KG1 (cell line): ENCODE measurements at regions not wholly inside any gene's neighbourhood (a gene's known extent, or its start where the extent isn't known, plus 50 kb on each side); places are given as distances from the start of the nearest gene placed in this dataset.
"Not testable (repeated sequence)": the region's sequence is repeated elsewhere in the genome, so short reads cannot be mapped to it uniquely, and the experiment has no call there.

Source experiments
- DNase-seq: peaks from one replicate; lab custom pipeline; 2025; lab: John Stamatoyannopoulos, UW

- DNase-seq, result no peak
These were observed 63.9 kb downstream of the NFKBIZ start for GRCh38 chr3:101913168-101913567.

DNA sequence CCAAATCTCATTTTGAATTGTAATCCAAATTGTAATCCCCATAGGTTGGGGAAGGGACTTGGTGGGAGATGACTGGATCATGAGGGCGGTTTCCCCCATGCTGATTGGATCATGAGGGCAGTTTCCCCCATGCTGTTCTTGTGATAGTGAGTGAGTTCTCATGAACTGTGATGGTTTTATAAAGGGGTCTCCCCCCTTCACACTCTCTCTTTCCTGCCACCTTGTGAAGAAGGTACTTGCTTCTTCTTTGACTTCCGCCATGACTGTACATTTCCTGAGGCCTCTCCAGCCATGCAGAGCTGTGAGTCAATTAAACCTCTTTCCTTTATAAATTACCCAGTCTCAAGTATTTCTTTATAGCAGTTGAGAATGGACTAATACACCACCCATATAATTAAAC is 68.4 kb downstream of the NFKBIZ start:
- not testable (repeated sequence) for DNase-seq

GRCh38 chr3:101922151-101922725 is 72.9 kb downstream of the NFKBIZ start:
- not testable (repeated sequence) for DNase-seq

DNA sequence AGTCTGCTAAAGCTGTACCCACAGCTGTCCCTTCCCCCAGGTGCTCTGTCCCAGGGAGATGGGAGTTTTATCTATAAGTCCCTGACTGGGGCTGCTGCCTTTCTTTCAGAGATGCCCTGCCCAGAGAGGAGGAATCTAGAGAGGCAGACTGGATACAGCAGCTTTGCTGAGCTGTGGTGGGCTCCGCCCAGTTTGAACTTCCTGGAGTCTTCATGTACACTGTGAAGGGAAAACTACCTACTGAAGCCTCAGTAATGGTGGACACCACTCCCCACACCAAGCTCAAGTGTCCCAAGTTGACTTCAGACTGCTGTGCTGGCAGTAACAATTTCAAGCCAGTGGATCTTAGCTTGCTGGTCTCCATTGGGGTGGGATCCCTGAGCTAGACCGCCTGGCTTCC is 75.3 kb downstream of the NFKBIZ start:
- not testable (repeated sequence) for DNase-seq

DNA sequence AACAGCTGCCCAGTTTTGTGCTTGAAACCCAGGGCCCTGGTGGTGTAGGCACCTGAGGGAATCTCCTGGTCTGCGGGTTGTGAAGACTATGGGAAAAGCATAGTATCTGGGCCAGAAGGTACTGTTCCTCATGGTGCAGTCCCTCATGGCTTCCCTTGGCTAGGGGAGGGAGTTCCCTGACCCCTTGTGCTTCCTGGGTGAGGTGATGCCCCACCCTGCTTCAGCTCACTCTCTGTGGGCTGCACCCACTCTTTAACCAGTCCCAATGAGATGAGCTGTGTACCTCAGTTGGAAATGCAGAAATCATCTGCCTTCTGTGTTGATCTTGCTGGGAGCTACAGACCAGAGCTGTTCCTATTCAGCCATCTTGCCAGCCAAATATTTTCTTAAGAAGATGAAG is 75.8 kb downstream of the NFKBIZ start:
- not testable (repeated sequence) for DNase-seq

- no peak for DNase-seq
These were observed 76.2 kb downstream of the NFKBIZ start for GRCh38 chr3:101925564-101925963.

DNA sequence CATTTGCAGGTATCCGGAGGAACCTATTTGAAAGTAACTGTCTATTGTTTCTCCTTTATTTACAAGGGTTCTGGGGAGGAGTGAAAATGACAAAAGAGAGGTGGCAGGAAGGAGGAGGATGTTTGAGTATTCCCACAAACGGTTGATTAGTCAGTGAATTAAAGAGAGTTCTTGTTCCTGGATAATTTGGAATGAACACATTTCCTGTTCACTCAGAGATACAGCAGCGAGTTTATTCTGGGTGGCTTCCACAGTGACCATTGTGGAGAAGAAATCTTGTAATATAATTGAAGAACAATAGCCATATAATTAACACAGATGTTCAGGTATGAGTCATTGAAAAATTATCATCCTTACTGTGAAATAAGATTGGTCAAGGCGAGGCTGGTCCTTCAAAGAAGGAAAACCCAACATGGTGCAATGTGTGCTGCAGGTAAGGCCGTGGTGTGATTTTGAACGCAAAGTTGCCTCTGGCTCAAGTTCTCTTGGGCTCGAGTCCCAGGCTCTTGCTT is 77.3 kb downstream of the NFKBIZ start:
- no peak for DNase-seq

- no peak for DNase-seq
These were observed 79.6 kb downstream of the NFKBIZ start for GRCh38 chr3:101928890-101929289.

- no peak for DNase-seq
These were observed 81.8 kb downstream of the NFKBIZ start for GRCh38 chr3:101931081-101931480.

DNA sequence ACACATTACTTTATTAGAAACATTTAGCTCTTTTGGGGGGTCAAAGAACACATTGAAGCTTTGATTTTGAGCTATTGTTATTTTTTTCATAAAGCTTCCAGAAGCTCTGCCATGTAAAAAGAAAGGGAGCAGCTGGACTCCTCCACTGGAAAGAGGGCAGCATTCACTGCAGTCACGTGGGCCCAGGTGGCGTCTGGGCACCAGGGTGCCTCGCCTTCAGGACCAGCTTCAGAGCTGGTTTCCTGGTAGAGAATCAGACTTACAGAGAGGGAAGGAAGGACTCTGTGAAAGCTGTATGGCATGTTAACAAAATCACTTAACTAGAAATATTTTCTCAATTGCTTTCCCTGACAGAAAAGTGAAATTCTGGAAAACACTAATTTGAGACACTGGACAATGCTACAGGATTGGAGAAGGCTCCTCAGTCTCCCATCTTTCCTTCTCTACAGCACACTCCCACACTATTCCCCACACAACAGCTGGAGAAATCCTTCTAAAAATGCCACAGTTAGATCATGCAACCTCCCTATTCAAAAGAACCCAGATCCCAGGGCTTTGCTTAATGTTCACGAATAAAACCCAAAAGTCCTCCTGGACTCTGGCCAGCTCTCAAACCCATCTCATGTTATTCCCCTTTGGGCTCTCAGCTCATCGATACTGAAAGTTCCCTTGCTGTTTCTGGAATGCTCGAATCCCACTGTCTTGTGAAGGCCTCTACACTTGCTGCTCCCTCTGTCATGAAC is 83.2 kb downstream of the NFKBIZ start:
- no peak for DNase-seq

- DNase-seq, result peak; percentile 66
These were observed 87.4 kb downstream of the NFKBIZ start for GRCh38 chr3:101936419-101937356.

DNA sequence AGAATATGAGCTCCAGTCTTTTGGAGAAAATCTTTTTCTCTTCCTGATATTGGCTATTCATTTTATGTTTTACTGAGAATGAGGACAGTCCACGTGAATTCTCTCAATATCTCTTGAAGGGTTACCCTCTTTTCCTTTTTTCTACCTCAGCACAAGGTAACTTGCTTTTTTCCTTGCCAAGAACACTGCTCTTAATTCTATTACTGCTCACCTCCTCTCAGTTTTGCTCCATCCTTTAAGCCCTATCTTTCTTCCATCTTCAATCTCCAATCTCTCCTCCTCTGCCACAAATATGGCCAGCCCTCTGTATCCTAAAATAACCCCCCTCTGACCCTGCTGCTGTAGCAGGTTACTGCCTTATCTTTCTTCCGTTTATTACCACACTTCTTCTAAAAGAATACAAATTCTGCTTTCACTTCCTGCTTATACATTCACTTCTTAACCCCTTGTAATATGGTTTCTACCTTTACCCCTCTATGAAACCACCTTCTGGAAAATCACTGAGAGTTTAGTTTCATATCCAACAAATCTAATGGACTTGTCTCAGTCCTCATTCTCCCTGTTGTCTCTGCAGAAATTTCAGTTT is 89.0 kb downstream of the NFKBIZ start:
- no peak for DNase-seq

DNA sequence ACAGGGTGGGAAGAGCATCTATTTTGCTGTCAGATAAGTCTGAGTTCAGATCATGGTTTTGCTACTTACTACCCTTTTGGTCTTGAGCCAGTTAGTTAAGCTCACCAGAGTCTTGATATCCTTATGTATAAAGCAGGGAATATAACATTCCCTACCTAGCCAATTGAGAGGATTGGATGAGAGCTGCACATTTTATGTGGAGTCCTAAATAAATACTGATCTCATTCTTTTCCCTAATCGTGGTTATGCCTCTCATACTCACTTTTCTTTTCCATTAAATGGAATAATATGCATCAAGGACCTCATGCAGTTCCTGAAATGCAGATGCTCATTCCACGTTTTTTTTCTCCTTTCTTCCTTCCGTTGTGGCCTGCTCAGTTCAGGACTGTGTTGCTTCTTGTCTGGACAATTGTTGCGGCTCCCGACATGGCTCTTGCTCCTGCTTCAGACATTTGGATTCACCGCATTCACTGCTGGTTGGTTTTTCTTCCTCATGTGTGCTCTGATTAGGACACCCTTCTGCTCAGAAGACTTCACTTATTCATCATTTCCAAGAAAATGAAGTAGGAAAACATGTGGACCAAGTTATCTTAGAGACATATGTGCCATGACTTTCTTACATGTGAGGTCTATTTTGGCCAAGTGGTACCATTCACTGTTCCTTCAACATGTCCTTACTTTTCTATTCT is 90.2 kb downstream of the NFKBIZ start:
- DNase-seq, result no peak

GRCh38 chr3:101940521-101941317 is 91.4 kb downstream of the NFKBIZ start:
- peak; percentile 26 for DNase-seq

GRCh38 chr3:101941318-101942040 is 92.2 kb downstream of the NFKBIZ start:
- DNase-seq, result no peak

GRCh38 chr3:101942356-101942755 is 93.0 kb downstream of the NFKBIZ start:
- no peak for DNase-seq

DNA sequence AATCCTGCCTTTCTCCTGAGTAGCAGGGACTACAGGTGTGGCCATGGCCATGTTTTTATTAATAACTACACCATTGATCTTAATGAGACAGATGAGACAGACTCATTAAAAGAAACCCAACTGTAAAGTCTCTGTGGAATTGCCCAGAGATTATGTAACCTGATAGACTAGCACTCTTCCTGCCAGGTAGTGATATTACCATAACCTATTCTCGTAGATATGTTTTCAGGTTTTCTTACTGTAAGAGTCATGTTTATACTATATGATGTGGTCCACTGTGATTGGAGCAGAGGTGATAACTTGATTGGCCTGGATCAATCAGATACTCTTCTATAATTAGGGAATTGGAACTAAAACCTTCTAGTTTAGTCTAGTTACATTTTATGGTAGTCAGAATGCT is 93.7 kb downstream of the NFKBIZ start:
- DNase-seq, result no peak

GRCh38 chr3:101944308-101944707 is 95.0 kb downstream of the NFKBIZ start:
- no peak for DNase-seq

DNA sequence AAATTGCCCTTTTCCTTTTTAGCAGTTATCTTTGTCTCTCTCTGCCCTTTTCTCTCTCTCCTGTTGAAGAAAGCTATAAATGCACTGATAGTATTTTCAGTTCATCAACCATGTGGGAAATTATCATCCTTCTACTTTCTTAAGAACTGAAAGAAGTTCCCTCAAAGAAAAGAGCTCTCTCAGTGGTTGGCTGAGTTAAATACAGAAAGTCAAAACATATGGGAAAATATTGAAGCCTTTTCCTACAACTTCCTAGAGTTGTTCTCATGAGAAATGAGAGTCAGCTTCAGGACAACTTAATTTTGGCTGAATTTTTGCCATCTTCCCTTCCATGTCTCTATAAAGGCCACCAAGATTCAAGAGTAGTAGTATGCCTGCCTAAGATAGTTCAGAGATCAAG is 96.7 kb downstream of the NFKBIZ start:
- DNase-seq, result no peak

GRCh38 chr3:101946906-101947305 is 97.6 kb downstream of the NFKBIZ start:
- DNase-seq, result no peak
